ENCODE measurements at regions not wholly inside any gene's neighbourhood (a gene's known extent, or its start where the extent isn't known, plus 50 kb on each side); places are given as distances from the start of the nearest gene placed in this dataset.

DNA sequence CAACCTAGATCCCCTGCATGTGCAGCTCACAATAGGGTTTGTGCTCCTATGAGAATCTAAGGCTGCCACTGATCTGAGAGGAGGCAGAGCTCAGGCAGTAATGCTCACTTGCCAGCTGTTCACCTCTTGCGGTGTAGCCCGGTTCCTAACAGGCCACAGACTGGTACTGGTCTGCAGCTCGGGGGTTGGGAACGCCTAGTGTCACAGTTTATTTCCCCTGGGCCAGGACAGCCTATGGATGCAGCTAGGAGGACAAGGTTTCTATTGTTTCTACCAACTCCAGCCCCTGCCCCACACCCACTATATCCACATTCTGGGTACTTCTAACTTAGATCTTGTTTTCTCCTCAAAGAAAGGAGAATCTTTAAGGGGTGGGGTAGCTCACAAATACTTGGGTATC, 58.7 kb upstream of the PRRC2C start:
- H3K18ac ChIP-seq (ENCODE audit: insufficient read length, low read depth, low read length): no peak overlapping the region
- H4K8ac ChIP-seq (replicated peaks; ENCODE audit: insufficient read length, low read depth, low read length): no peak overlapping the region
- H3K27ac ChIP-seq (ENCODE audit: insufficient read length, low read depth, low read length): no peak overlapping the region
- H3K4ac ChIP-seq (ENCODE audit: low read depth, low read length): no peak overlapping the region
- H3K27ac Mint-ChIP-seq: no peak overlapping the region
- H3K14ac ChIP-seq (ENCODE audit: insufficient read depth, low read length): no peak overlapping the region
- no peak overlapping the region for H3K4me3 Mint-ChIP-seq
- TF ChIP-seq, protein P1, sequence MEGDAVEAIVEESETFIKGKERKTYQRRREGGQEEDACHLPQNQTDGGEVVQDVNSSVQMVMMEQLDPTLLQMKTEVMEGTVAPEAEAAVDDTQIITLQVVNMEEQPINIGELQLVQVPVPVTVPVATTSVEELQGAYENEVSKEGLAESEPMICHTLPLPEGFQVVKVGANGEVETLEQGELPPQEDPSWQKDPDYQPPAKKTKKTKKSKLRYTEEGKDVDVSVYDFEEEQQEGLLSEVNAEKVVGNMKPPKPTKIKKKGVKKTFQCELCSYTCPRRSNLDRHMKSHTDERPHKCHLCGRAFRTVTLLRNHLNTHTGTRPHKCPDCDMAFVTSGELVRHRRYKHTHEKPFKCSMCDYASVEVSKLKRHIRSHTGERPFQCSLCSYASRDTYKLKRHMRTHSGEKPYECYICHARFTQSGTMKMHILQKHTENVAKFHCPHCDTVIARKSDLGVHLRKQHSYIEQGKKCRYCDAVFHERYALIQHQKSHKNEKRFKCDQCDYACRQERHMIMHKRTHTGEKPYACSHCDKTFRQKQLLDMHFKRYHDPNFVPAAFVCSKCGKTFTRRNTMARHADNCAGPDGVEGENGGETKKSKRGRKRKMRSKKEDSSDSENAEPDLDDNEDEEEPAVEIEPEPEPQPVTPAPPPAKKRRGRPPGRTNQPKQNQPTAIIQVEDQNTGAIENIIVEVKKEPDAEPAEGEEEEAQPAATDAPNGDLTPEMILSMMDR (conservative IDR thresholded peaks at IDR 0.05): no peak
- peaks cover 40 to 43% of the 10 kb centered on the region in 2 experiments for H3K9me3 Mint-ChIP-seq
- no peak overlapping the region for H3T11ph ChIP-seq (ENCODE audit: low read length)
- DNase-seq: no peak
- no peak overlapping the region for H4K91ac ChIP-seq (ENCODE audit: insufficient read length, low read depth, low read length)
- no peak overlapping the region for H4K5ac ChIP-seq (ENCODE audit: insufficient read length, low read depth, low read length)
- H3K27me3 ChIP-seq (ENCODE audit: insufficient read depth, low read length): no peaks in the 10 kb centered on the region
- no peak overlapping the region for H2BK5ac ChIP-seq (ENCODE audit: insufficient read length, low read length)
- no peaks in the 10 kb centered on the region for H3K79me2 ChIP-seq (ENCODE audit: insufficient read depth, low read length)
- H3K9me3 ChIP-seq (ENCODE audit: control insufficient read depth, low read depth, low read length): peaks cover 8% of the 10 kb centered on the region
- peaks cover 23 to 42% (median 26%) of the 10 kb centered on the region in 3 experiments for H3K36me3 Mint-ChIP-seq (ENCODE audit: insufficient read depth in 1 of 3, low read depth in 3 of 3)
- no peaks in the 10 kb centered on the region for H3K79me1 ChIP-seq (ENCODE audit: insufficient read depth, low read depth, low read length, poor library complexity, severe bottlenecking)
- peaks cover 41 to 44% of the 10 kb centered on the region in 2 experiments for H3K4me1 Mint-ChIP-seq
- H3K9ac ChIP-seq (ENCODE audit: extremely low read depth, insufficient read length, low read length): no peak overlapping the region
- WGBS (ENCODE audit: extremely low coverage, insufficient read length, low lambda C conversion rate): no CpG with 5 or more reads among the region's 4 CpGs
- H2BK120ac ChIP-seq (ENCODE audit: low read depth, low read length, poor library complexity, severe bottlenecking): no peak overlapping the region
- H2BK12ac ChIP-seq (ENCODE audit: insufficient read length, low read depth, low read length): no peak overlapping the region
- no peaks in the 10 kb centered on the region for H3K23me2 ChIP-seq (ENCODE audit: insufficient read length, low read depth, low read length, poor library complexity, severe bottlenecking)
- no peak overlapping the region for H3K56ac ChIP-seq (ENCODE audit: insufficient read length, low read depth, low read length)
- H3K23ac ChIP-seq (ENCODE audit: insufficient read length, low read depth, low read length): no peak overlapping the region
- H3K27me3 Mint-ChIP-seq (ENCODE audit: low read depth): peaks cover 6% of the 10 kb centered on the region; the same call in 1 of the 2 replicates
- H2AK5ac ChIP-seq (ENCODE audit: insufficient read length, low read length): no peak overlapping the region
- no peaks in the 10 kb centered on the region for H4K20me1 ChIP-seq (ENCODE audit: control insufficient read depth, insufficient read depth, insufficient read length)
- H2BK15ac ChIP-seq (ENCODE audit: low read depth, low read length): no peak overlapping the region
- H2AFZ ChIP-seq (ENCODE audit: low read length): no peak overlapping the region
- no peak overlapping the region for H2BK20ac ChIP-seq (ENCODE audit: low read depth, low read length, poor library complexity, severe bottlenecking)
- peaks cover 10% of the 10 kb centered on the region; the same call in 1 of the 2 replicates for H3K4me1 ChIP-seq (ENCODE audit: insufficient read depth, low read length)
- no peak overlapping the region for H3K4me2 ChIP-seq (ENCODE audit: insufficient read depth, insufficient read length, low read length)
